Hypothalamus (tissue), 51 donors: ENCODE measurements at regions not wholly inside any gene's neighbourhood (a gene's known extent, or its start where the extent isn't known, plus 50 kb on each side); places are given as distances from the start of the nearest gene placed in this dataset.

Experiments used
- DNase-seq, 51 donors: peaks; one replicate each; lab custom pipeline; 2025; lab: John Stamatoyannopoulos, UW

GRCh38 chr6:139542351-139542750 is 167.9 kb upstream of the CITED2 start:
- no peak for DNase-seq

GRCh38 chr6:139540894-139541293 is 166.4 kb upstream of the CITED2 start:
- no peak for DNase-seq

- DNase-seq, result no peak
These were observed 165.8 kb upstream of the CITED2 start for GRCh38 chr6:139540276-139540675.

- no peak for DNase-seq
These were observed 165.4 kb upstream of the CITED2 start for GRCh38 chr6:139539852-139540251.

GRCh38 chr6:139538366-139538765 is 163.9 kb upstream of the CITED2 start:
- DNase-seq, result no peak

GRCh38 chr6:139536751-139537617 is 162.5 kb upstream of the CITED2 start:
- DNase-seq, result no peak

- no peak for DNase-seq
These were observed 160.1 kb upstream of the CITED2 start for GRCh38 chr6:139534472-139535115.

GRCh38 chr6:139533573-139534471 is 159.4 kb upstream of the CITED2 start:
- DNase-seq, result no peak

GRCh38 chr6:139533171-139533570 is 158.7 kb upstream of the CITED2 start:
- no peak for DNase-seq

GRCh38 chr6:139531148-139532115 is 157.0 kb upstream of the CITED2 start:
- DNase-seq, result no peak

- DNase-seq, result no peak
These were observed 156.1 kb upstream of the CITED2 start for GRCh38 chr6:139530561-139530960.

- no peak for DNase-seq
These were observed 155.0 kb upstream of the CITED2 start for GRCh38 chr6:139529420-139529819.

- DNase-seq, result no peak
These were observed 154.0 kb upstream of the CITED2 start for GRCh38 chr6:139528471-139528870.

GRCh38 chr6:139525415-139525814 is 151.0 kb upstream of the CITED2 start:
- DNase-seq, result no peak

GRCh38 chr6:139523986-139524385 is 149.5 kb upstream of the CITED2 start:
- no peak for DNase-seq

GRCh38 chr6:139522511-139523220 is 148.2 kb upstream of the CITED2 start:
- DNase-seq, result no peak

GRCh38 chr6:139521338-139521737 is 146.9 kb upstream of the CITED2 start:
- no peak for DNase-seq

- DNase-seq, result no peak
These were observed 145.9 kb upstream of the CITED2 start for GRCh38 chr6:139520321-139520768.

GRCh38 chr6:139519571-139520031 is 145.2 kb upstream of the CITED2 start:
- DNase-seq, result peak in 1 of 51 donors; percentile 26
